GM12892 (cell line): ENCODE measurements at regions not wholly inside any gene's neighbourhood (a gene's known extent, or its start where the extent isn't known, plus 50 kb on each side); places are given as distances from the start of the nearest gene placed in this dataset.

Source experiments
- POLR2A ChIP-seq: IDR thresholded peaks from 2 replicates; pipeline ENCODE4 v1.6.1; 2011; ENCODE audit warnings: low read depth, low read length, control low read depth
- POLR2AphosphoS5 ChIP-seq: IDR thresholded peaks from 2 replicates; pipeline ENCODE4 v1.6.1; 2011; ENCODE audit warnings: low read depth, low read length, control low read depth

DNA sequence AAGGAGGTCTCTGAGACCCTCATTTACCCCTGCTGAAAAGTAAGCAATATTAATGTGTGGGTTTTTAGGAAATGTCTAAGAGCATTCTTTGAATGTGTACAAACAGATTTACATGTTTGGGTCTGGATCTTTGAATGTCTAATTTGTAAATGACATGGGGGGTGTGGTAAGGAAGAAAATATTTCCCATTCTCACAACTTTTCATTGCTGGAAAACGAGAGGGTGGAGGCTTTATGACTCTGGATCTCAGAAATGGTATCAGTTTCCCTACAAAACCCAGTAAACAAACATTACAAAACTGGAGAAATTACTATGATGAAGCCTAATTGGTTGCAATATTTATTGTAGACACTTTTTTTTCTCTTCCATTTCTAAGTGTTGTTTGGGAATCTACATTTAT, 98.1 kb upstream of the FOXB1 start:
- TF ChIP-seq POLR2A: no peak
- no peak for TF ChIP-seq POLR2AphosphoS5
